Astrocyte (in vitro differentiated cells and primary cell): ENCODE measurements at regions not wholly inside any gene's neighbourhood (a gene's known extent, or its start where the extent isn't known, plus 50 kb on each side); places are given as distances from the start of the nearest gene placed in this dataset.

Experiments used
- DNase-seq: peaks from one replicate; pipeline ENCODE4 v3.0.0-alpha.2; 2010; ENCODE audit warnings: low read depth
- FAIRE-seq: peaks from 2 replicates; lab custom pipeline; 2011; peaks lifted over from hg19 to GRCh38; lab: Jason Lieb, UNC
- H2AFZ ChIP-seq: 2 replicates; pipeline ENCODE4 v1.6.0; 2012; ENCODE audit warnings: low read depth, low read length, inconsistent platforms
- H3K27ac ChIP-seq: 2 replicates; pipeline ENCODE4 v1.5.1; 2011; ENCODE audit warnings: low read depth, low read length, inconsistent platforms
- H3K27me3 ChIP-seq: 2 replicates; pipeline ENCODE4 v1.6.0; 2011; ENCODE audit warnings: low read length, inconsistent platforms; ENCODE audit not compliant: insufficient read depth
- H3K36me3 ChIP-seq: 2 replicates; pipeline ENCODE4 v1.5.1; 2011; ENCODE audit warnings: low read length, inconsistent platforms; ENCODE audit not compliant: insufficient read depth
- H3K4me1 ChIP-seq: 2 replicates; pipeline ENCODE4 v1.5.1; 2011; ENCODE audit warnings: low read length, inconsistent platforms; ENCODE audit not compliant: insufficient read depth
- H3K4me2 ChIP-seq: 2 replicates; pipeline ENCODE4 v1.6.0; 2012; ENCODE audit warnings: low read length, inconsistent platforms
- H3K4me3 ChIP-seq: 2 replicates; pipeline ENCODE4 v1.5.1; 2011; ENCODE audit warnings: low read depth, mild to moderate bottlenecking, low read length, inconsistent platforms; ENCODE audit not compliant: insufficient read depth
- H3K79me2 ChIP-seq: 2 replicates; pipeline ENCODE4 v1.6.0; 2012; ENCODE audit warnings: mild to moderate bottlenecking, low read length, inconsistent platforms; ENCODE audit not compliant: insufficient read depth
- H3K9ac ChIP-seq: 2 replicates; pipeline ENCODE4 v1.6.0; 2012; ENCODE audit warnings: mild to moderate bottlenecking, low read length, inconsistent platforms
- H3K9me3 ChIP-seq: 2 replicates; pipeline ENCODE4 v1.5.1; 2012; ENCODE audit warnings: low read depth, mild to moderate bottlenecking, low read length, inconsistent platforms; ENCODE audit not compliant: insufficient read depth
- H4K20me1 ChIP-seq: 2 replicates; pipeline ENCODE4 v1.6.0; 2012; ENCODE audit warnings: low read length, inconsistent platforms; ENCODE audit not compliant: insufficient read depth
- H3K27ac Mint-ChIP-seq: one replicate; pipeline ENCODE4 v1.8.0; 2021; ENCODE audit warnings: mild to moderate bottlenecking, mixed read lengths; ENCODE audit not compliant: unreplicated experiment
- H3K27me3 Mint-ChIP-seq: one replicate; pipeline ENCODE4 v1.8.0; 2021; ENCODE audit warnings: low read depth, mixed read lengths; ENCODE audit not compliant: unreplicated experiment
- H3K36me3 Mint-ChIP-seq: one replicate; pipeline ENCODE4 v1.8.0; 2021; ENCODE audit warnings: low read depth, mixed read lengths; ENCODE audit not compliant: unreplicated experiment
- H3K4me1 Mint-ChIP-seq: one replicate; pipeline ENCODE4 v1.8.0; 2021; ENCODE audit warnings: low read depth, mixed read lengths; ENCODE audit not compliant: unreplicated experiment
- H3K4me3 Mint-ChIP-seq: one replicate; pipeline ENCODE4 v1.8.0; 2021; ENCODE audit warnings: mild to moderate bottlenecking, moderate library complexity, mixed read lengths; ENCODE audit not compliant: unreplicated experiment
- H3K9me3 Mint-ChIP-seq: one replicate; pipeline ENCODE4 v1.8.0; 2021; ENCODE audit warnings: mild to moderate bottlenecking, mixed read lengths; ENCODE audit not compliant: unreplicated experiment
- CTCF ChIP-seq: IDR thresholded peaks from 2 replicates; pipeline ENCODE4 v1.5.1; 2011; ENCODE audit warnings: low read depth, mild to moderate bottlenecking, inconsistent platforms, low read length, moderate library complexity; ENCODE audit not compliant: insufficient read depth
- EZH2 ChIP-seq: IDR thresholded peaks from 2 replicates; pipeline ENCODE4 v1.6.1; 2012; ENCODE audit warnings: mild to moderate bottlenecking, low read length, inconsistent platforms; ENCODE audit not compliant: insufficient read depth

GRCh38 chr12:105983622-105984320 lies 155.0 kb downstream of the NUAK1 start:
- Histone ChIP-seq H3K4me1 (peaks cover 20% of the 10 kb centered on the region), H2AFZ (no peak overlapping the region), H3K36me3 (no peaks in the 10 kb centered on the region), H3K27ac (no peak overlapping the region), H4K20me1 (no peaks in the 10 kb centered on the region), H3K9ac (no peak overlapping the region), H3K4me3 (no peak overlapping the region), H3K79me2 (no peaks in the 10 kb centered on the region), H3K27me3 (no peaks in the 10 kb centered on the region), H3K4me2 (peak overlapping the region; percentile 4), H3K9me3 (no peaks in the 10 kb centered on the region)
- FAIRE-seq = peak; percentile 99
- no peak for TF ChIP-seq CTCF
- no peak for TF ChIP-seq EZH2
- peaks cover 44% of the 10 kb centered on the region for H3K4me1 Mint-ChIP-seq
- H3K4me3 Mint-ChIP-seq = no peak overlapping the region
- H3K36me3 Mint-ChIP-seq = peaks cover 2% of the 10 kb centered on the region
- H3K27me3 Mint-ChIP-seq = no peaks in the 10 kb centered on the region
- DNase-seq = peak; percentile 96
- peaks cover 5% of the 10 kb centered on the region for H3K9me3 Mint-ChIP-seq
- H3K27ac Mint-ChIP-seq = peak overlapping the region; percentile 82

- peaks cover 41% of the 10 kb centered on the region for H3K4me1 Mint-ChIP-seq
- H3K4me3 ChIP-seq = no peak overlapping the region
- no peak overlapping the region for H3K4me3 Mint-ChIP-seq
- no peak overlapping the region for H3K4me2 ChIP-seq
- H2AFZ ChIP-seq = no peak overlapping the region
- H3K4me1 ChIP-seq = peaks cover 17% of the 10 kb centered on the region
- H3K9ac ChIP-seq = no peak overlapping the region
- H3K27me3 Mint-ChIP-seq = no peaks in the 10 kb centered on the region
- H3K27ac Mint-ChIP-seq = peak overlapping the region; percentile 21
- H3K36me3 Mint-ChIP-seq = peaks cover 2% of the 10 kb centered on the region
- FAIRE-seq (no peak), DNase-seq (no peak)
- H3K9me3 ChIP-seq = no peaks in the 10 kb centered on the region
- no peaks in the 10 kb centered on the region for H4K20me1 ChIP-seq
- no peaks in the 10 kb centered on the region for H3K79me2 ChIP-seq
- no peaks in the 10 kb centered on the region for H3K36me3 ChIP-seq
- TF ChIP-seq EZH2 (no peak), CTCF (no peak)
- H3K27me3 ChIP-seq = no peaks in the 10 kb centered on the region
- no peak overlapping the region for H3K27ac ChIP-seq
- peaks cover 7% of the 10 kb centered on the region for H3K9me3 Mint-ChIP-seq
Measured at GRCh38 chr12:105985383-105985782, 153.4 kb downstream of the NUAK1 start.
